ENCODE measurements at regions not wholly inside any gene's neighbourhood (a gene's known extent, or its start where the extent isn't known, plus 50 kb on each side); places are given as distances from the start of the nearest gene placed in this dataset.

GRCh38 chr1:189929501-189930099 lies 548.1 kb downstream of the BRINP3 start:
- TF ChIP-seq CTCF (IDR thresholded peaks at IDR 0.05) (no peak), ZFX (IDR thresholded peaks at IDR 0.05; ENCODE audit: borderline replicate concordance) (no peak)

Measured in 22Rv1 (cell line).